ENCODE measurements at regions not wholly inside any gene's neighbourhood (a gene's known extent, or its start where the extent isn't known, plus 50 kb on each side); places are given as distances from the start of the nearest gene placed in this dataset.

DNA sequence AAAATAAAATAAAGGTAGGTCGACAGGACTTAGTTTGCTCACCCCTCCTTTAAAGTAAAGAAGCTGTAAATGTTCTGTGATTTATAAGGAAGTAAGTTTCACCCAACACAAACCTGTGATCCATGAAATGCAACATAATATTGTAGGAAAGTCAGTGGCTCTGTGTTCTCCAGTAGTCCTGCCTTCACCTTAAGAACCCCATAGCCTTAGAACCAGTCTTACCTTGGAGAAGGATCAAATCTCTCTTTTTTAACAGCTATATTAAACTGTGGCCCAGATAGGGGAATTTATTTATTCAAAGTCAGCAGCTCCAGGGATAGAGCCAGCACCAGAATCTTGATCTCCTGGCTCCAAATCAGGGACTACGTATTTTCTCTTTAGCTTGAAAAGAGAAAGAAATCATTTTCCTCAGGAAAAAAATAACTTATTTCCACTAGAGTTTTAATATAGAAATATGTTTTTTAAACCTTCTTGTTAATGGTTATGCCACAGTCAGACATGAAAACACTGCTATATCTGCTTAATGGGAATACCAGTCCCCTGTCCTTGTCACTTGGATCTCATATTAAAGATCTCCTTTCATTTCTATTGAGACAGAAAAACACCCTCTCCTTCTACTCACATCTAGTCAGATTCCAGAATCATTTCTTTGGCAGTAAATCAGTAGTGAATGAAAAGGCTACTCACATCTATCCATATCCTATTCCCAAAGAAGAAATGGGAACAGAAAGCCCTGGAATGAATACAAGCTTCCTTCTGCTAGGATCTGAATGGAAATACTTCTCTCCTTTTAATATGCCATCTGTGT lies 269.2 kb upstream of the TNC start:
- no peak for DNase-seq (ENCODE audit: low spot score, unreplicated experiment)
- TF ChIP-seq, protein P1, sequence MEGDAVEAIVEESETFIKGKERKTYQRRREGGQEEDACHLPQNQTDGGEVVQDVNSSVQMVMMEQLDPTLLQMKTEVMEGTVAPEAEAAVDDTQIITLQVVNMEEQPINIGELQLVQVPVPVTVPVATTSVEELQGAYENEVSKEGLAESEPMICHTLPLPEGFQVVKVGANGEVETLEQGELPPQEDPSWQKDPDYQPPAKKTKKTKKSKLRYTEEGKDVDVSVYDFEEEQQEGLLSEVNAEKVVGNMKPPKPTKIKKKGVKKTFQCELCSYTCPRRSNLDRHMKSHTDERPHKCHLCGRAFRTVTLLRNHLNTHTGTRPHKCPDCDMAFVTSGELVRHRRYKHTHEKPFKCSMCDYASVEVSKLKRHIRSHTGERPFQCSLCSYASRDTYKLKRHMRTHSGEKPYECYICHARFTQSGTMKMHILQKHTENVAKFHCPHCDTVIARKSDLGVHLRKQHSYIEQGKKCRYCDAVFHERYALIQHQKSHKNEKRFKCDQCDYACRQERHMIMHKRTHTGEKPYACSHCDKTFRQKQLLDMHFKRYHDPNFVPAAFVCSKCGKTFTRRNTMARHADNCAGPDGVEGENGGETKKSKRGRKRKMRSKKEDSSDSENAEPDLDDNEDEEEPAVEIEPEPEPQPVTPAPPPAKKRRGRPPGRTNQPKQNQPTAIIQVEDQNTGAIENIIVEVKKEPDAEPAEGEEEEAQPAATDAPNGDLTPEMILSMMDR (IDR thresholded peaks at IDR 0.05; ENCODE audit: unreplicated experiment) = no peak
- no peaks in the 10 kb centered on the region for H3K36me3 Mint-ChIP-seq (ENCODE audit: insufficient read depth)
- H3K27me3 Mint-ChIP-seq = peaks cover 3% of the 10 kb centered on the region
- no peaks in the 10 kb centered on the region for H3K4me1 Mint-ChIP-seq (ENCODE audit: low read depth)
- H3K27ac Mint-ChIP-seq = no peak overlapping the region
- H3K4me3 Mint-ChIP-seq (ENCODE audit: low read depth) = no peak overlapping the region
- H3K9me3 Mint-ChIP-seq (ENCODE audit: low read depth) = peaks cover 12% of the 10 kb centered on the region

DNA sequence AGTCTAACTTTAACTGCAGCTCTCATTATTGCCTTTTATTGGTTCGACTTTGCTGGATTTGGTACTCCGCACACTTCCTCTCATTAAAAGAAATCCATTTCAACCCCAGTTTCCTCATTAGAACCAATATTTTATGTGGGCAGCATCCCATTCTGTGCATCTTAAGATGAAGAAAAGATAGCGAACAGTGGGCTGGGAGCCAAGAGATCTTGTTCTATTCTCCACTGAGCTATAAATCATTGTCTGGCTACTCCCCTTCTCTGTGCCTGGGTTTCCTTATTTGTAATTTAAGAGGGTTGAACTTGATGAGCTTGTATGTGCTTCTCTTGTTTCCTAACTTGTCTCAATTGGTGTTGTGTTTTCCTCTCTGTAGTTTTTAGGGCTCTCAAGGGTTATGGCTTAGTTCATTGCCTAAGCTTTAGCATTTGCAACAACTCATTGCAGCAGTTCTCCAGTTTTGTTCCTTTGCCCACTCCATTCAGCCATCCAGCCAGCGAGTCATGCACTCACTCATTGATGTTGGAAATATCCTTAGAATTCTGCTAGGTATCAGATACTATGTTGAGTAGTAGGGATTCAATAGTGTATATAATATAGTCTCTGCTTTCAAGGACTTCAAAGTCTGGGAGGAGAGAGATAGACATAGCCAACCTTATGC lies 273.3 kb upstream of the TNC start:
- no peak for DNase-seq (ENCODE audit: low spot score, unreplicated experiment)
- TF ChIP-seq, protein P1 (IDR thresholded peaks at IDR 0.05; ENCODE audit: unreplicated experiment) = no peak
- H3K4me3 Mint-ChIP-seq (ENCODE audit: low read depth) = no peak overlapping the region
- H3K27me3 Mint-ChIP-seq = peaks cover 3% of the 10 kb centered on the region
- peaks cover 7% of the 10 kb centered on the region for H3K4me1 Mint-ChIP-seq (ENCODE audit: low read depth)
- no peaks in the 10 kb centered on the region for H3K9me3 Mint-ChIP-seq (ENCODE audit: low read depth)
- H3K36me3 Mint-ChIP-seq (ENCODE audit: insufficient read depth) = no peaks in the 10 kb centered on the region
- H3K27ac Mint-ChIP-seq = no peak overlapping the region

DNA sequence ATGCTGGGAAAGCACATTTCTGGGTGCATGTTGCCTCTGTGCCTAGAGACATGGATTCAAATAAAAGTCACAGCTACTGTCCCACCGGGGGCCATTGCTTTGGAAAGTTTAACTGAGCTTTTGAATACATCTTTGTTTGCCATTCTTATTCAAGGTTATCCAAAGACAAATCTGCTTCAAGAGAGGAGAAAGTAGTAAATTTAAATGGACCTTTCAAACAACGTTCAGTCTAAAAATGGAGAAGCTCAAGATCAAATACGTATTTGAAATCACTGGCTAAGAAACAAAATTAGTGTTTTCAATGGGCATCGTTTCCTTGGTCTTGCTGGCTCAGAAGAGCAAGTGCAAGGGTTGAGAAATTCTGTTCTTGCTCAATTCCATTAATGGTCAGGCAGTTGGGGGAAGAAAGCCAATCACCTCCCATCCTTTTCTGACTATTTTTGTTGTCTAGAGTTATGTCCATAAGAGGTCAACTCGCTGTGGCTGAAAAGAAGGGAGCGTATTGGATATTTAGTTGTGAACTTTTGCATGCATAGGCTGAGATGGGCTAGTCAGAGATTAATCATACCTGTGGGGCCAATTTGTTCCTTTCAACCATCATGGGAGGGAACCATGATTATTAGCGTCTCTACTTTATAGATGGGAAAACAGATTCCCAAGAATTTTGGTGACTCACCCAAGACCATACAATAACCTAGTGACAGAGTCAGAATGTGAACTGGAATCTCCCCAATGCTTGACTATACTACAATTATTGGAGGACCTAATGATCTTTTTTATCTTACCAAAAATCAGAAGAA lies 276.2 kb upstream of the TNC start:
- H3K27ac Mint-ChIP-seq = no peak overlapping the region
- H3K27me3 Mint-ChIP-seq = peaks cover 3% of the 10 kb centered on the region
- no peak overlapping the region for H3K4me3 Mint-ChIP-seq (ENCODE audit: low read depth)
- TF ChIP-seq, protein P1 (IDR thresholded peaks at IDR 0.05; ENCODE audit: unreplicated experiment) = no peak
- no peaks in the 10 kb centered on the region for H3K36me3 Mint-ChIP-seq (ENCODE audit: insufficient read depth)
- H3K9me3 Mint-ChIP-seq (ENCODE audit: low read depth) = no peaks in the 10 kb centered on the region
- DNase-seq (ENCODE audit: low spot score, unreplicated experiment) = no peak
- H3K4me1 Mint-ChIP-seq (ENCODE audit: low read depth) = peaks cover 7% of the 10 kb centered on the region

DNA sequence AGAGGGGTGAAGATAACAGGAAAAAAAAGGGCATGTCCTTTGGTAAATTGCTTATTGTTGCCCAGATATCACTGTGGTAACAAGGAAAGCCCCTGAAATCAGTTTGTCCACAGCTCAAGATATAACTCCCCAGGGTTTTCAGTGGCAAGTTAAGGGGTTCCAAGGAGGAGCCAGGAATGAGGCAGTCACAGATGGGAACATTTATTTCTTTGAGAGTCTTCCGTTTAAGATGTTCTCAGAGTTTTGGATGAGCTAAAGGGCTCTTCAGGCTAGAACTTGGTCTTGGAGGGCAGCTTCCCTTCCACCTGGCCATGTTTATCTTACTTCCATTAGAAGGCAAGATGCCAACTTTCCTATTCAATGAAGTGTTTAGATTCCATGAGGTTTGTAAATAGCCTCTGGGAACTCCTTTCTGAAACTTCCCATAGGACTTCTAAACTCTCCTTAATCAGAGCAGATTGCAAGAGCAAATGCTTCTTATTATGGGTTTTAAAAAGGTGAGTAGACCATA lies 277.6 kb upstream of the TNC start:
- H3K4me3 Mint-ChIP-seq (ENCODE audit: low read depth) = no peak overlapping the region
- no peaks in the 10 kb centered on the region for H3K36me3 Mint-ChIP-seq (ENCODE audit: insufficient read depth)
- no peaks in the 10 kb centered on the region for H3K9me3 Mint-ChIP-seq (ENCODE audit: low read depth)
- TF ChIP-seq, protein P1 (IDR thresholded peaks at IDR 0.05; ENCODE audit: unreplicated experiment) = no peak
- H3K27ac Mint-ChIP-seq = no peak overlapping the region
- peaks cover 7% of the 10 kb centered on the region for H3K4me1 Mint-ChIP-seq (ENCODE audit: low read depth)
- DNase-seq (ENCODE audit: low spot score, unreplicated experiment) = no peak
- peaks cover 3% of the 10 kb centered on the region for H3K27me3 Mint-ChIP-seq

DNA sequence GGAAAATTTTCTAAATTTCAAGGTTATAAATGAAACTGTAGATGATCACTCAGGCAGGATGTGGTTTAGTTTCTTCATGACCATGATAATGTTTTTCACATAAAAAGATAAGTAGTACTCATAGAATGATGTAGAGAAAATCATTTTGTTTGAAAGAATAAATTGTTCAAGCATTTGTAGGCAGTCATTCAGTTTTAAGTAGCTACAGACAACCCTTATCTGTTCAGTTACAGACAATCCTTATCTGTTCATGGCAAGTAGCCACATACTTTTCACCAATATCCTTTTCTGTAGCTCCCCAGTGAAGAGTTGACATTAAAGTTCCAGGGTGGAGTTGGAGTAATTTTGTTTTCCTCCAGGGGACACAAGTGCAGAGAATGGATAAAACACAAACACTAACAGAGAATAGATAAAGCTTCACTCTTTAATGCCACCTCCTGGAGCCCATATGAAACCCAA lies 278.1 kb upstream of the TNC start:
- H3K36me3 Mint-ChIP-seq (ENCODE audit: insufficient read depth) = no peaks in the 10 kb centered on the region
- peaks cover 3% of the 10 kb centered on the region for H3K27me3 Mint-ChIP-seq
- DNase-seq (ENCODE audit: low spot score, unreplicated experiment) = no peak
- H3K4me3 Mint-ChIP-seq (ENCODE audit: low read depth) = no peak overlapping the region
- H3K9me3 Mint-ChIP-seq (ENCODE audit: low read depth) = no peaks in the 10 kb centered on the region
- H3K27ac Mint-ChIP-seq = no peak overlapping the region
- H3K4me1 Mint-ChIP-seq (ENCODE audit: low read depth) = peaks cover 7% of the 10 kb centered on the region
- TF ChIP-seq, protein P1 (IDR thresholded peaks at IDR 0.05; ENCODE audit: unreplicated experiment) = no peak
